HG03039 (cell line): ENCODE measurements at regions not wholly inside any gene's neighbourhood (a gene's known extent, or its start where the extent isn't known, plus 50 kb on each side); places are given as distances from the start of the nearest gene placed in this dataset.
"Not testable (repeated sequence)": the region's sequence is repeated elsewhere in the genome, so short reads cannot be mapped to it uniquely, and the experiment has no call there.

Experiments
- ATAC-seq: cut with Tn5 transposase; IDR thresholded peaks from one replicate; pipeline ENCODE4 v1.9.1; 2021; ENCODE audit warnings: mild to moderate bottlenecking, moderate library complexity; ENCODE audit not compliant: unreplicated experiment

- no peak for ATAC-seq
Observed at GRCh38 chr7:114364151-114364550, 50.5 kb upstream of the FOXP2 start.

GRCh38 chr7:114363292-114363691 is 51.3 kb upstream of the FOXP2 start:
- ATAC-seq = no peak

- no peak for ATAC-seq
Observed at GRCh38 chr7:114358911-114359310, 55.7 kb upstream of the FOXP2 start.

GRCh38 chr7:114356133-114356532 is 58.5 kb upstream of the FOXP2 start:
- ATAC-seq = no peak

GRCh38 chr7:114354306-114354705 is 60.3 kb upstream of the FOXP2 start:
- ATAC-seq = no peak

- ATAC-seq = no peak
Observed at GRCh38 chr7:114345494-114345893, 69.1 kb upstream of the FOXP2 start.

GRCh38 chr7:114343949-114344708 is 70.5 kb upstream of the FOXP2 start:
- ATAC-seq = no peak

GRCh38 chr7:114342431-114343179 is 72.0 kb upstream of the FOXP2 start:
- no peak for ATAC-seq

- no peak for ATAC-seq
Observed at GRCh38 chr7:114341648-114342047, 73.0 kb upstream of the FOXP2 start.

- ATAC-seq = no peak
Observed at GRCh38 chr7:114334989-114335388, 79.6 kb upstream of the FOXP2 start.

- not testable (repeated sequence) for ATAC-seq
Observed at GRCh38 chr7:114329458-114329857, 85.2 kb upstream of the FOXP2 start.

GRCh38 chr7:114317450-114318098 is 97.0 kb upstream of the FOXP2 start:
- ATAC-seq = no peak

- ATAC-seq = no peak
Observed at GRCh38 chr7:114312649-114313048, 102.0 kb upstream of the FOXP2 start.

GRCh38 chr7:114310345-114311110 is 104.1 kb upstream of the FOXP2 start:
- ATAC-seq = no peak

- ATAC-seq = no peak
Observed at GRCh38 chr7:114309729-114310128, 104.9 kb upstream of the FOXP2 start.

- ATAC-seq = no peak
Observed at GRCh38 chr7:114303301-114303700, 111.3 kb upstream of the FOXP2 start.

GRCh38 chr7:114302858-114303257 is 111.8 kb upstream of the FOXP2 start:
- no peak for ATAC-seq

GRCh38 chr7:114298011-114298410 is 116.6 kb upstream of the FOXP2 start:
- no peak for ATAC-seq

- no peak for ATAC-seq
Observed at GRCh38 chr7:114297121-114297520, 117.5 kb upstream of the FOXP2 start.

- no peak for ATAC-seq
Observed at GRCh38 chr7:114295522-114295921, 119.1 kb upstream of the FOXP2 start.

GRCh38 chr7:114294036-114294435 is 120.6 kb upstream of the FOXP2 start:
- ATAC-seq = no peak
